Fibroblast of lung (primary cell): ENCODE measurements at regions not wholly inside any gene's neighbourhood (a gene's known extent, or its start where the extent isn't known, plus 50 kb on each side); places are given as distances from the start of the nearest gene placed in this dataset.
"Not testable (repeated sequence)": the region's sequence is repeated elsewhere in the genome, so short reads cannot be mapped to it uniquely, and the experiment has no call there.

Experiments used
- DNase-seq, 2 donors: peaks; one replicate each; pipeline versions ENCODE4 v3.0.0 to v3.0.0-alpha.2; 2010; ENCODE audit warnings: low read depth in 2 of 2
- H2AFZ ChIP-seq: 2 replicates; pipeline ENCODE4 v1.5.1; 2012; ENCODE audit warnings: low read length, control low read depth, inconsistent platforms
- H3K27ac ChIP-seq: 2 replicates; pipeline ENCODE4 v1.5.1; 2011; ENCODE audit warnings: low read length, control low read depth; ENCODE audit not compliant: insufficient read depth
- H3K27me3 ChIP-seq: 2 replicates; pipeline ENCODE4 v1.5.1; 2011; ENCODE audit warnings: mild to moderate bottlenecking, low read length; ENCODE audit not compliant: control insufficient read depth, insufficient read depth
- H3K36me3 ChIP-seq: 2 replicates; pipeline ENCODE4 v1.5.1; 2011; ENCODE audit warnings: low read length; ENCODE audit not compliant: control insufficient read depth, insufficient read depth
- H3K4me1 ChIP-seq: 2 replicates; pipeline ENCODE4 v1.5.1; 2011; ENCODE audit warnings: low read length; ENCODE audit not compliant: control insufficient read depth, insufficient read depth; ENCODE audit errors: extremely low read depth
- H3K4me2 ChIP-seq: 2 replicates; pipeline ENCODE4 v1.5.1; 2011; ENCODE audit warnings: low read length, control low read depth; ENCODE audit not compliant: insufficient read depth; ENCODE audit errors: extremely low read depth
- H3K4me3 ChIP-seq, 4 experiments: fragments of 200-600 bp in 1 of 4; sonication (generic) in 1 of 4; replicated peaks in 1 of 4; 2 replicates each; pipeline ENCODE4 v1.5.1; 2011 to 2016; ENCODE audit warnings: low read length in 4 of 4, low read depth in 3 of 4, mild to moderate bottlenecking in 3 of 4, control low read depth in 2 of 4, inconsistent platforms in 1 of 4, mixed read lengths in 1 of 4; ENCODE audit not compliant: insufficient read depth in 1 of 4; ENCODE audit errors: control extremely low read depth in 1 of 4
- H3K79me2 ChIP-seq: 2 replicates; pipeline ENCODE4 v1.5.1; 2012; ENCODE audit warnings: mild to moderate bottlenecking, low read length, inconsistent platforms; ENCODE audit not compliant: control insufficient read depth, insufficient read depth
- H3K9ac ChIP-seq: 2 replicates; pipeline ENCODE4 v1.5.1; 2011; ENCODE audit warnings: mild to moderate bottlenecking, low read length, control low read depth; ENCODE audit not compliant: insufficient read depth
- H3K9me3 ChIP-seq: 2 replicates; pipeline ENCODE4 v1.5.1; 2012; ENCODE audit warnings: low read depth, low read length; ENCODE audit not compliant: control insufficient read depth, insufficient read depth
- H4K20me1 ChIP-seq: 2 replicates; pipeline ENCODE4 v1.5.1; 2011; ENCODE audit warnings: low read length; ENCODE audit not compliant: control insufficient read depth, insufficient read depth; ENCODE audit errors: extremely low read depth
- EZH2 ChIP-seq: IDR thresholded peaks from 2 replicates; pipeline ENCODE4 v1.5.1; 2012; ENCODE audit warnings: low read length, control low read depth, mild to moderate bottlenecking; ENCODE audit errors: missing control alignments
- TF ChIP-seq, protein P1 (sequence below), 2 donors: IDR thresholded peaks in 1 of 2; conservative IDR thresholded peaks in 1 of 2; 1 replicate in 1 of 2; 2 replicates in 1 of 2; pipeline ENCODE4 v1.5.1; 2011 to 2012; ENCODE audit warnings: low read length in 2 of 2, control low read depth in 1 of 2, inconsistent platforms in 1 of 2, low read depth in 1 of 2, mild to moderate bottlenecking in 1 of 2

DNA sequence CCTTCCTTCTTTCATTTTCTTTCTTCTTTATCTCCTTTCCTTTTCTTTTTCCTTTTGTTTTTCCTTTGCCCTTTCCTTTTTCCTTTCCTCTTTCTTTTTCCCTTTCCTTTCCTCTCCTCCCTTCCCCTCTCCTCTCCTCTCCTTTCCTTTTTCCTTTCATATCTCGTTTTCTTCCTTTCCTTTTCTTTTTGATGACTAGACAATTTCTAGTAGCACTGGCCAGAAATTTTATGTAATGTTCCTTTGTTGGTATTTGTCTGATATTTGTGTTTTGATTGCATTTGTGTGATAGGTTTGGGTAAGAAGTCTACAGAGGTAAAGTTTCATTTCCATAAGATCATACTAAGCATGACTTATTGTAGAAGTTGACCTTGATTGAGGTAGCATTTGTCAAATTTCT is 1722.9 kb upstream of the IGFBP7 start:
- Histone ChIP-seq H3K4me3 (no peak overlapping the region), H3K27ac (no peak overlapping the region), H3K36me3 (no peaks in the 10 kb centered on the region), H3K27me3 (no peaks in the 10 kb centered on the region), H3K79me2 (no peaks in the 10 kb centered on the region), H2AFZ (no peak overlapping the region), H3K4me2 (no peak overlapping the region), H3K9me3 (no peaks in the 10 kb centered on the region), H3K9ac (no peak overlapping the region), H4K20me1 (no peaks in the 10 kb centered on the region), H3K4me1 (no peaks in the 10 kb centered on the region)
- DNase-seq: no peak
- TF ChIP-seq EZH2: no peak
- TF ChIP-seq, protein P1, sequence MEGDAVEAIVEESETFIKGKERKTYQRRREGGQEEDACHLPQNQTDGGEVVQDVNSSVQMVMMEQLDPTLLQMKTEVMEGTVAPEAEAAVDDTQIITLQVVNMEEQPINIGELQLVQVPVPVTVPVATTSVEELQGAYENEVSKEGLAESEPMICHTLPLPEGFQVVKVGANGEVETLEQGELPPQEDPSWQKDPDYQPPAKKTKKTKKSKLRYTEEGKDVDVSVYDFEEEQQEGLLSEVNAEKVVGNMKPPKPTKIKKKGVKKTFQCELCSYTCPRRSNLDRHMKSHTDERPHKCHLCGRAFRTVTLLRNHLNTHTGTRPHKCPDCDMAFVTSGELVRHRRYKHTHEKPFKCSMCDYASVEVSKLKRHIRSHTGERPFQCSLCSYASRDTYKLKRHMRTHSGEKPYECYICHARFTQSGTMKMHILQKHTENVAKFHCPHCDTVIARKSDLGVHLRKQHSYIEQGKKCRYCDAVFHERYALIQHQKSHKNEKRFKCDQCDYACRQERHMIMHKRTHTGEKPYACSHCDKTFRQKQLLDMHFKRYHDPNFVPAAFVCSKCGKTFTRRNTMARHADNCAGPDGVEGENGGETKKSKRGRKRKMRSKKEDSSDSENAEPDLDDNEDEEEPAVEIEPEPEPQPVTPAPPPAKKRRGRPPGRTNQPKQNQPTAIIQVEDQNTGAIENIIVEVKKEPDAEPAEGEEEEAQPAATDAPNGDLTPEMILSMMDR (conservative IDR thresholded peaks at IDR 0.05 in 1 of 2, IDR thresholded peaks at IDR 0.05 in 1 of 2; ENCODE audit: low read depth in 1 of 2, low read length in 2 of 2): no peak

DNA sequence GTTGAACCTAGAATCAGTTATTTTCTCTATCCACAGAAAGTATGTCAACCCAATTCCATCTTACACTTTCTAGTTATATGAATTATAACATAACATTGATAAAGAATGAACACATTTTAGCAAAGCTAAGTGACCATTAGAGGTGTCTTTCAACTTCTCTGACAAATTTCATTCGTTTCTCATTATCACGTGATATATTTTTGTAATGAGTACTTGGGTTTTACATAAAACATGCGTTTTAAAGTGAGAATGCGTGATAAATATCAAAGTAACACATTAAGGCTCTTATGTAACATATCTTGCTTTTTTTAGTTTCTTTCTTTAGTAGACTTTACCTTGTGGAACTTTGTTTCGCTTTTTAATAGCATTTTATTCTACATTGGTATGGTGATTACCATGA is 1715.1 kb upstream of the IGFBP7 start:
- Histone ChIP-seq H4K20me1 (no peaks in the 10 kb centered on the region), H3K9me3 (no peaks in the 10 kb centered on the region), H3K27me3 (no peaks in the 10 kb centered on the region), H3K27ac (no peak overlapping the region), H3K4me1 (no peaks in the 10 kb centered on the region), H3K79me2 (no peaks in the 10 kb centered on the region), H3K9ac (no peak overlapping the region), H2AFZ (no peak overlapping the region), H3K36me3 (no peaks in the 10 kb centered on the region), H3K4me3 (no peak overlapping the region), H3K4me2 (no peak overlapping the region)
- TF ChIP-seq, protein P1 (conservative IDR thresholded peaks at IDR 0.05 in 1 of 2, IDR thresholded peaks at IDR 0.05 in 1 of 2; ENCODE audit: low read depth in 1 of 2, low read length in 2 of 2): no peak
- DNase-seq: no peak

DNA sequence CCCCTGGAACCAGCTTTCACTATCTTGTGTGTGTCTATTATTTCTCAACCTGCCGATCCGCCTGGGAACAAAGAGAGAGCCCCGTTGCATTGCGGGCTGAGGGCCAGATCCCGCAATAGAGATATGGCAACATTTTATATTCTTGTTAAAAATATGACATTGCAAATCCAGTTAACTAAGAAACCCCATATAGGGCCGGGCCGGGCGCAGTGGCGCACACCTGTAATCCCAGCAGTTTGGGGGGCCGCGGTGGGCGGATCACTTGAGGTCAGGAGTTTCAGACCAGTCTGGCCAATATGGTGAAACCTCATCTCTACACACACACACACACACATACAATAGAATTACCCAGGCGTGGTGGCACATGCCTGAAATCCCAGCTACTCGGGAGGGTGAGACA is 1708.4 kb upstream of the IGFBP7 start:
- DNase-seq, H3K4me3 ChIP-seq, H3K79me2 ChIP-seq, H3K27ac ChIP-seq, H3K9ac ChIP-seq, H3K27me3 ChIP-seq, H3K36me3 ChIP-seq, H3K4me2 ChIP-seq, H3K4me1 ChIP-seq, H3K9me3 ChIP-seq, H2AFZ ChIP-seq, H4K20me1 ChIP-seq: not testable (repeated sequence)

DNA sequence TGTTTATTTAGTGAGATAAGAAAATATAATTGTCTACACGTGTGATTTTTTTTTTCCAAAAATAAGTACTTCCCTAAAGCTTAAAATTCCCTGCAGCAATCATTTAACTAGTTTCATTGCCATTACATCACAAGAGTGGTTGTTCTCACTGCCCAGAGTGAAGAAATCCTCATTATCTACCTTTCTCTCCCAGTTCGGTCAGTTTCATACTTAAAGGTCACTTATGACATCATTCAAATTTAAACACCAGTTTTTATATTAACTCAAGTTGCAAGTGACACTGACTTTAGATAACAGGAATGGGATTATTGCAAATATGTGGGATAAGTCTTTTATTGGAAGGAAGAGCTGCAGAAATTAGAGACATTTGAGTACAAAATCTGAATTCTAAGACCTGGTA is 1699.8 kb upstream of the IGFBP7 start:
- Histone ChIP-seq H3K4me2 (no peak overlapping the region), H3K9ac (no peak overlapping the region), H3K4me1 (no peaks in the 10 kb centered on the region), H3K9me3 (no peaks in the 10 kb centered on the region), H3K4me3 (no peak overlapping the region), H3K79me2 (no peaks in the 10 kb centered on the region), H3K27me3 (no peaks in the 10 kb centered on the region), H3K36me3 (no peaks in the 10 kb centered on the region), H4K20me1 (no peaks in the 10 kb centered on the region), H3K27ac (no peak overlapping the region), H2AFZ (no peak overlapping the region)
- no peak for DNase-seq
- TF ChIP-seq, protein P1 (conservative IDR thresholded peaks at IDR 0.05 in 1 of 2, IDR thresholded peaks at IDR 0.05 in 1 of 2; ENCODE audit: low read depth in 1 of 2, low read length in 2 of 2): no peak
